H1 (cell line): ENCODE measurements at regions not wholly inside any gene's neighbourhood (a gene's known extent, or its start where the extent isn't known, plus 50 kb on each side); places are given as distances from the start of the nearest gene placed in this dataset.

ENCODE experiments used
- CTCF ChIA-PET: fragments of 300-600 bp; sonication (Branson Sonifier 250); formaldehyde crosslinking; loops from one replicate; lab custom pipeline; 2021; ENCODE audit not compliant: partially characterized antibody; lab: Charles Lee
- POLR2A ChIA-PET: fragments of 300-600 bp; sonication (Branson Sonifier 250); formaldehyde crosslinking; loops from one replicate; lab custom pipeline; 2021; ENCODE audit warnings: inconsistent platforms; ENCODE audit not compliant: partially characterized antibody; lab: Charles Lee
- DNase-seq, 2 experiments: peaks; one replicate each; pipeline versions ENCODE4 v3.0.0 to v3.0.0-alpha.2; 2010 to 2022; ENCODE audit warnings: low spot score in 2 of 2, low read depth in 1 of 2, mixed read lengths in 1 of 2
- FAIRE-seq: peaks from 2 replicates; lab custom pipeline; 2011; peaks lifted over from hg19 to GRCh38; lab: Jason Lieb, UNC
- H2AFZ ChIP-seq: 2 replicates; pipeline ENCODE4 v1.8.1; 2012; ENCODE audit warnings: low read length, inconsistent platforms
- H2AK5ac ChIP-seq: 2 replicates; pipeline ENCODE4 v1.6.1; 2013; ENCODE audit warnings: low read depth, low read length
- H2BK120ac ChIP-seq: replicated peaks from 2 replicates; pipeline ENCODE3; 2013; ENCODE audit warnings: low read depth, low read length, inconsistent platforms
- H2BK12ac ChIP-seq: 2 replicates; pipeline ENCODE4 v1.6.1; 2013; ENCODE audit warnings: low read depth, low read length
- H2BK15ac ChIP-seq: 2 replicates; pipeline ENCODE4 v1.6.1; 2013; ENCODE audit warnings: low read length
- H2BK20ac ChIP-seq: 2 replicates; pipeline ENCODE4 v1.6.1; 2013; ENCODE audit warnings: low read length
- H2BK5ac ChIP-seq: 2 replicates; pipeline ENCODE4 v1.6.1; 2013; ENCODE audit warnings: low read depth, low read length
- H3K14ac ChIP-seq: 2 replicates; pipeline ENCODE4 v1.6.1; 2013; ENCODE audit warnings: inconsistent platforms; ENCODE audit not compliant: insufficient read length
- H3K18ac ChIP-seq: 2 replicates; pipeline ENCODE4 v1.6.1; 2013; ENCODE audit warnings: low read length; ENCODE audit errors: extremely low read depth
- H3K23ac ChIP-seq: 2 replicates; pipeline ENCODE4 v1.6.1; 2013; ENCODE audit warnings: inconsistent platforms; ENCODE audit not compliant: insufficient read length
- H3K23me2 ChIP-seq: 2 replicates; pipeline ENCODE4 v1.6.1; 2013; ENCODE audit warnings: low read depth, low read length
- H3K27ac ChIP-seq: 2 replicates; pipeline ENCODE4 v1.6.1; 2011; ENCODE audit warnings: low read depth, low read length, inconsistent platforms
- H3K27me3 ChIP-seq, 4 experiments: replicated peaks in 1 of 4; 1 replicate in 1 of 4; 2 replicates in 3 of 4; pipeline versions ENCODE4 v1.6.1 to v1.8.1; 2011 to 2013; ENCODE audit warnings: low read length in 3 of 4, mild to moderate bottlenecking in 3 of 4, inconsistent platforms in 2 of 4, mixed read lengths in 2 of 4, moderate library complexity in 1 of 4; ENCODE audit not compliant: control insufficient read depth in 3 of 4, insufficient read depth in 3 of 4; ENCODE audit errors: extremely low read depth in 1 of 4
- H3K36me3 ChIP-seq, 4 experiments: 2 replicates each; pipeline versions ENCODE4 v1.6.1 to v1.8.1; 2011 to 2013; ENCODE audit warnings: mild to moderate bottlenecking in 4 of 4, low read length in 3 of 4, moderate library complexity in 2 of 4, control low read depth in 1 of 4, inconsistent platforms in 1 of 4; ENCODE audit not compliant: insufficient read depth in 4 of 4, control insufficient read depth in 2 of 4
- H3K4ac ChIP-seq: replicated peaks from 2 replicates; pipeline ENCODE3; 2013; ENCODE audit warnings: low read length, low read depth, mixed read lengths, inconsistent platforms; ENCODE audit not compliant: insufficient read length
- H3K4me1 ChIP-seq, 4 experiments: replicated peaks in 1 of 4; 1 replicate in 1 of 4; 2 replicates in 3 of 4; pipeline versions ENCODE4 v1.6.1 to v1.8.1; 2011 to 2013; ENCODE audit warnings: low read length in 3 of 4, inconsistent platforms in 2 of 4, mixed read lengths in 1 of 4; ENCODE audit not compliant: insufficient read depth in 4 of 4, control insufficient read depth in 3 of 4
- H3K4me2 ChIP-seq, 2 experiments: 2 replicates each; pipeline versions ENCODE4 v1.6.1 to v1.8.1; 2011 to 2013; ENCODE audit warnings: low read depth in 2 of 2, low read length in 2 of 2, control low read depth in 1 of 2, inconsistent platforms in 1 of 2, mild to moderate bottlenecking in 1 of 2; ENCODE audit not compliant: insufficient read depth in 1 of 2
- H3K4me3 ChIP-seq, 4 experiments: fragments of 200-600, 300-600 bp in 1 of 4; sonication (generic), shearing (Covaris generic), sonication (Bioruptor Twin) in 1 of 4; 2 replicates each; pipeline versions ENCODE4 v1.5.1 to v1.8.1; 2011 to 2016; ENCODE audit warnings: low read length in 4 of 4, low read depth in 3 of 4, control low read depth in 2 of 4, inconsistent platforms in 2 of 4, mild to moderate bottlenecking in 2 of 4, mixed read lengths in 1 of 4, moderate library complexity in 1 of 4; ENCODE audit not compliant: insufficient read depth in 2 of 4; ENCODE audit errors: extremely low read depth in 1 of 4
- H3K56ac ChIP-seq: replicated peaks from 2 replicates; pipeline ENCODE3; 2013; ENCODE audit warnings: low read depth, mild to moderate bottlenecking, mixed read lengths, low read length, inconsistent platforms; ENCODE audit not compliant: insufficient read length
- H3K79me1 ChIP-seq: 2 replicates; pipeline ENCODE4 v1.6.1; 2013; ENCODE audit warnings: low read depth, low read length, control low read depth
- H3K79me2 ChIP-seq, 2 experiments: 2 replicates each; pipeline versions ENCODE4 v1.6.1 to v1.8.1; 2012 to 2013; ENCODE audit warnings: low read length in 2 of 2, mild to moderate bottlenecking in 2 of 2, inconsistent platforms in 1 of 2; ENCODE audit not compliant: insufficient read depth in 2 of 2, control insufficient read depth in 1 of 2
- H3K9ac ChIP-seq, 4 experiments: replicated peaks in 1 of 4; 1 replicate in 1 of 4; 2 replicates in 3 of 4; pipeline versions ENCODE4 v1.6.1 to v1.8.1; 2011 to 2013; ENCODE audit warnings: low read depth in 3 of 4, low read length in 3 of 4, control low read depth in 2 of 4, mild to moderate bottlenecking in 2 of 4, moderate library complexity in 2 of 4, inconsistent platforms in 1 of 4; ENCODE audit errors: extremely low read depth in 1 of 4
- H3K9me3 ChIP-seq, 2 experiments: 2 replicates each; pipeline versions ENCODE4 v1.6.1 to v1.8.1; 2012 to 2013; ENCODE audit warnings: mild to moderate bottlenecking in 2 of 2, moderate library complexity in 2 of 2, control low read depth in 1 of 2, inconsistent platforms in 1 of 2, low read depth in 1 of 2, low read length in 1 of 2, mixed read lengths in 1 of 2; ENCODE audit not compliant: insufficient read depth in 2 of 2
- H4K20me1 ChIP-seq, 2 experiments: replicated peaks in 1 of 2; 2 replicates each; pipeline versions ENCODE3 to v1.8.1; 2011 to 2013; ENCODE audit warnings: inconsistent platforms in 2 of 2, low read length in 2 of 2, mild to moderate bottlenecking in 1 of 2; ENCODE audit not compliant: insufficient read depth in 2 of 2, control insufficient read depth in 1 of 2
- H4K5ac ChIP-seq: 2 replicates; pipeline ENCODE4 v1.6.1; 2013; ENCODE audit warnings: low read length, low read depth, mixed read lengths, inconsistent platforms; ENCODE audit not compliant: insufficient read length
- H4K8ac ChIP-seq: 2 replicates; pipeline ENCODE4 v1.8.0; 2013; ENCODE audit warnings: mild to moderate bottlenecking, moderate library complexity, low read length, inconsistent platforms; ENCODE audit not compliant: insufficient read depth; ENCODE audit errors: extremely low read depth
- H4K91ac ChIP-seq: replicated peaks from 2 replicates; pipeline ENCODE3; 2013; ENCODE audit warnings: low read length, mixed read lengths, inconsistent platforms; ENCODE audit not compliant: insufficient read length
- CREB1 ChIP-seq: IDR thresholded peaks from 2 replicates; pipeline ENCODE4 v1.6.1; 2012; ENCODE audit warnings: inconsistent platforms
- EP300 ChIP-seq, 2 experiments: IDR thresholded peaks; 1 replicate in 1 of 2; 2 replicates in 1 of 2; pipeline ENCODE4 v1.6.1; 2011 to 2012; ENCODE audit warnings: low read depth in 2 of 2, low read length in 2 of 2, mild to moderate bottlenecking in 2 of 2, borderline replicate concordance in 1 of 2, inconsistent platforms in 1 of 2, moderate library complexity in 1 of 2
- GABPA ChIP-seq: IDR thresholded peaks from 2 replicates; pipeline ENCODE4 v1.6.1; 2011; ENCODE audit warnings: mild to moderate bottlenecking, low read length, moderate library complexity, borderline replicate concordance; ENCODE audit not compliant: insufficient read depth
- HDAC2 ChIP-seq, 2 experiments: fragments of 300-600 bp in 1 of 2; sonication (generic) in 1 of 2; IDR thresholded peaks; 2 replicates each; pipeline ENCODE4 v1.6.1; 2011 to 2012; ENCODE audit warnings: low read depth in 2 of 2, low read length in 2 of 2, mild to moderate bottlenecking in 2 of 2, moderate library complexity in 2 of 2, borderline replicate concordance in 1 of 2, inconsistent platforms in 1 of 2
- NRF1 ChIP-seq: IDR thresholded peaks from 2 replicates; pipeline ENCODE4 v1.6.1; 2011; ENCODE audit warnings: mild to moderate bottlenecking, low read depth, low read length, improper control_type of control experiment
- RBBP5 ChIP-seq: IDR thresholded peaks from 2 replicates; pipeline ENCODE4 v1.7.1; 2012; ENCODE audit warnings: low read depth, mild to moderate bottlenecking, inconsistent platforms, low read length, moderate library complexity, borderline replicate concordance
- RXRA ChIP-seq: IDR thresholded peaks from 2 replicates; pipeline ENCODE4 v1.6.1; 2011; ENCODE audit warnings: low read depth, mild to moderate bottlenecking, low read length, moderate library complexity; ENCODE audit not compliant: insufficient read depth
- SAP30 ChIP-seq: fragments of 300-600 bp; sonication (generic); IDR thresholded peaks from 2 replicates; pipeline ENCODE4 v1.7.1; 2012; ENCODE audit warnings: low read length, moderate library complexity, mild to moderate bottlenecking, inconsistent platforms; ENCODE audit not compliant: insufficient read depth, insufficient replicate concordance
- SIX5 ChIP-seq: IDR thresholded peaks from 2 replicates; pipeline ENCODE4 v1.6.1; 2011; ENCODE audit warnings: mild to moderate bottlenecking, low read depth, low read length
- SP2 ChIP-seq: IDR thresholded peaks from 2 replicates; pipeline ENCODE4 v1.6.1; 2012; ENCODE audit warnings: mild to moderate bottlenecking, low read length, inconsistent platforms
- YY1 ChIP-seq: IDR thresholded peaks from 2 replicates; pipeline ENCODE4 v1.6.1; 2011; ENCODE audit warnings: low read depth, mild to moderate bottlenecking, low read length
- WGBS, 2 experiments: shearing (Covaris generic) in 1 of 2; methylation state at CpG; one replicate each; pipeline versions ENCODE4 v1.1.6 to v1.1.7; 2013 to 2015; ENCODE audit warnings: low lambda C conversion rate in 2 of 2, mixed read lengths in 2 of 2, inconsistent platforms in 1 of 2, low coverage in 1 of 2, missing lambda C conversion rate in 1 of 2; ENCODE audit not compliant: insufficient replicate concordance in 2 of 2, insufficient coverage in 1 of 2, insufficient read length in 1 of 2; ENCODE audit errors: extremely low coverage in 1 of 2, missing lambda C conversion rate in 1 of 2; 5-methylcytosine and 5-hydroxymethylcytosine counted together
- TF ChIP-seq, protein P1 (sequence below): IDR thresholded peaks from 2 replicates; pipeline ENCODE4 v1.6.1; 2012; ENCODE audit warnings: inconsistent platforms
- TF ChIP-seq, protein P2 (sequence below): IDR thresholded peaks from 2 replicates; pipeline ENCODE4 v1.6.1; 2012; ENCODE audit warnings: inconsistent platforms

GRCh38 chr7:110484356-110484755, 606.6 kb upstream of the LRRN3 start:
- WGBS, 2 experiments, result 81% methylated on average over 2 of the region's 2 CpGs; no CpG with 5 or more reads in 1 of the 2 experiments
- H2BK12ac ChIP-seq, result no peak overlapping the region
- H3K14ac ChIP-seq, result no peak overlapping the region
- no peak overlapping the region for H3K4me3 ChIP-seq
- peaks cover 17 to 18% of the 10 kb centered on the region in 2 experiments for H3K9me3 ChIP-seq
- H3K56ac ChIP-seq, result no peak overlapping the region
- H4K20me1 ChIP-seq, result no peaks in the 10 kb centered on the region
- POLR2A ChIA-PET, result no interaction called here
- H2BK15ac ChIP-seq, result no peak overlapping the region
- H3K23ac ChIP-seq, result no peak overlapping the region
- CTCF ChIA-PET, result no interaction called here
- no peak overlapping the region for H2AK5ac ChIP-seq
- H3K79me2 ChIP-seq, result no peaks in the 10 kb centered on the region
- H3K4me2 ChIP-seq, result no peak overlapping the region
- no peak overlapping the region for H3K9ac ChIP-seq
- H3K18ac ChIP-seq, result no peak overlapping the region
- H3K4ac ChIP-seq, result no peak overlapping the region
- no peaks in the 10 kb centered on the region for H3K27me3 ChIP-seq
- H2BK20ac ChIP-seq, result no peak overlapping the region
- H3K23me2 ChIP-seq, result no peaks in the 10 kb centered on the region; the same call in 1 of the 2 replicates
- no peak overlapping the region for H4K8ac ChIP-seq
- no peak overlapping the region for H4K91ac ChIP-seq
- no peak for FAIRE-seq
- no peaks in the 10 kb centered on the region for H3K36me3 ChIP-seq
- H2BK120ac ChIP-seq, result no peak overlapping the region
- H4K5ac ChIP-seq, result no peak overlapping the region
- no peak overlapping the region for H3K27ac ChIP-seq
- H2AFZ ChIP-seq, result no peak overlapping the region
- no peak for DNase-seq
- no peak overlapping the region for H2BK5ac ChIP-seq
- no peaks in the 10 kb centered on the region for H3K79me1 ChIP-seq
- no peaks in the 10 kb centered on the region for H3K4me1 ChIP-seq
- TF ChIP-seq HDAC2 (IDR thresholded peaks at IDR 0.05; ENCODE audit: borderline replicate concordance in 1 of 2, low read depth in 2 of 2, low read length in 2 of 2) (no peak), SIX5 (no peak), RBBP5 (no peak), EP300 (IDR thresholded peaks at IDR 0.05; ENCODE audit: borderline replicate concordance in 1 of 2, low read depth in 2 of 2, low read length in 2 of 2) (no peak), NRF1 (no peak), YY1 (no peak), CREB1 (no peak), RXRA (no peak), SP2 (no peak), GABPA (no peak), SAP30 (no peak)
- TF ChIP-seq, protein P1, sequence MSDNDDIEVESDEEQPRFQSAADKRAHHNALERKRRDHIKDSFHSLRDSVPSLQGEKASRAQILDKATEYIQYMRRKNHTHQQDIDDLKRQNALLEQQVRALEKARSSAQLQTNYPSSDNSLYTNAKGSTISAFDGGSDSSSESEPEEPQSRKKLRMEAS, result no peak
- TF ChIP-seq, protein P2, sequence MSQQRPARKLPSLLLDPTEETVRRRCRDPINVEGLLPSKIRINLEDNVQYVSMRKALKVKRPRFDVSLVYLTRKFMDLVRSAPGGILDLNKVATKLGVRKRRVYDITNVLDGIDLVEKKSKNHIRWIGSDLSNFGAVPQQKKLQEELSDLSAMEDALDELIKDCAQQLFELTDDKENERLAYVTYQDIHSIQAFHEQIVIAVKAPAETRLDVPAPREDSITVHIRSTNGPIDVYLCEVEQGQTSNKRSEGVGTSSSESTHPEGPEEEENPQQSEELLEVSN, result no peak
